MCF 10A (cell line): ENCODE measurements at regions not wholly inside any gene's neighbourhood (a gene's known extent, or its start where the extent isn't known, plus 50 kb on each side); places are given as distances from the start of the nearest gene placed in this dataset.

Source experiments
- BruUV-seq: library from RNA; stranded (reverse); fragments of 400-500 nt; replicated peaks from 2 replicates; lab custom pipeline; 2021; lab: Mats Ljungman, UMichigan
- CTCF ChIA-PET: fragments of 300-600 bp; sonication (Branson Sonifier 250); formaldehyde crosslinking; extraction: SDS; loops from one replicate; lab custom pipeline; 2021; ENCODE audit warnings: antibody characterized with exemption, inconsistent platforms; lab: Yijun Ruan, JAX
- POLR2A ChIA-PET: fragments of 300-600, 350-650 bp; sonication (Branson Sonifier 250); formaldehyde crosslinking; extraction: SDS; loops from one replicate; lab custom pipeline; 2020; ENCODE audit warnings: antibody characterized with exemption, inconsistent platforms; lab: Yijun Ruan, JAX
- DNase-seq: peaks from one replicate; pipeline ENCODE4 v3.0.0-alpha.2; 2018; ENCODE audit not compliant: unreplicated experiment
- H3K27ac Mint-ChIP-seq: one replicate; pipeline ENCODE4 v1.8.0; 2022; ENCODE audit warnings: mild to moderate bottlenecking, low read depth, mixed read lengths; ENCODE audit not compliant: unreplicated experiment
- H3K27me3 Mint-ChIP-seq: one replicate; pipeline ENCODE4 v1.8.0; 2022; ENCODE audit warnings: mixed read lengths; ENCODE audit not compliant: insufficient read depth, unreplicated experiment
- H3K36me3 Mint-ChIP-seq: one replicate; pipeline ENCODE4 v1.8.0; 2022; ENCODE audit warnings: mild to moderate bottlenecking, moderate library complexity, mixed read lengths; ENCODE audit not compliant: insufficient read depth, unreplicated experiment
- H3K4me1 Mint-ChIP-seq: one replicate; pipeline ENCODE4 v1.8.0; 2022; ENCODE audit warnings: mixed read lengths; ENCODE audit not compliant: insufficient read depth, unreplicated experiment
- H3K4me3 Mint-ChIP-seq: one replicate; pipeline ENCODE4 v1.8.0; 2022; ENCODE audit warnings: mild to moderate bottlenecking, moderate library complexity, mixed read lengths; ENCODE audit not compliant: unreplicated experiment
- H3K9me3 Mint-ChIP-seq: one replicate; pipeline ENCODE4 v1.8.0; 2022; ENCODE audit warnings: mixed read lengths; ENCODE audit not compliant: unreplicated experiment
- CTCF ChIP-seq: fragments of 200-600 bp; IDR thresholded peaks from one replicate; pipeline ENCODE4 v1.8.0; 2022; ENCODE audit warnings: antibody characterized with exemption, mild to moderate bottlenecking; ENCODE audit not compliant: unreplicated experiment
- intact Hi-C: fragments of 100-400 bp; cut with micrococcal nuclease; formaldehyde crosslinking; loops from 2 replicates; pipeline ENCODE4 v1.14.1; 2022

DNA sequence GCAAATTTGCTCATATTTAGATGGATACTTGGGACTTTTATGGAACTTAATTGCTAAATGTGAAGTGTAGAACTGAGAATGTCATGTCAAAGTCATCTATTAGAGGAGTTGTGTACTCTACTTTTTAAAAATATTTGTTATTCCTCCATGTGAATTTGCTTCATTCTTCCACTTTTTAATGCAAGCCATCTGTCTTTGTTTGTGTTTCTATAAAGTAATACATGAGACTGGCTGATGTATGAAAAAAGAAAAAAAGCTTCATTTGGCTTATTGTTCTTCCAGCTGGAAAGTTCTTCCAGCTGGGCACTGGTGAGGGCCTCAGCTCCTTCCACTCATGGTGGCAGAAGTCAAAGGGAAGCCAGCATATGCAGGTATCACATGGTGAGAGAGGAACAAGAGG lies 114.6 kb upstream of the GRID2 start:
- H3K9me3 Mint-ChIP-seq = no peaks in the 10 kb centered on the region

DNA sequence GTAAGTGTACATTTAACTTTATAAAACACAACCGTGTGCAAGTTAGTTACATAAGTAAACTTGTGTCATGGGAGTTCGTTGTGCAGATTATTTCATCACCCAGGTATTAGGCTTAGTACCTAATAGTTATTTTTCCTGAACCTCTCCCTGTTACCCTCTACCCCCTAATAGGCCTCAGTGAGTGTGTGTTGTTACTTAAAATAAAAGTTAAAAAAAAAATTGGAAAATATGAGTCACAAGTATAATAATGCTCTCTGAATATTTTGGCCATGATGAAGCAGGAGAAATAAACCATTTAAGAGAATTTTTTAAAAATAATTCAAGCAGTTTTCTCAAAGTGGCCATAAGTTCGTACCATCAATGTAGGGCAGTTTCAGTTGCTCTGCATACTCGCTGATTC lies 105.1 kb upstream of the GRID2 start:
- no TSS peak for BruUV-seq
- DNase-seq = peak; percentile 3
- CTCF ChIA-PET = no interaction called here
- no peak overlapping the region for H3K27ac Mint-ChIP-seq
- H3K4me1 Mint-ChIP-seq = no peaks in the 10 kb centered on the region
- no peak overlapping the region for H3K4me3 Mint-ChIP-seq
- intact Hi-C loops = no loop called here
- H3K9me3 Mint-ChIP-seq = no peaks in the 10 kb centered on the region
- no peaks in the 10 kb centered on the region for H3K27me3 Mint-ChIP-seq
- POLR2A ChIA-PET = interaction anchor here (0.6 kb wide), 1 partner anchor 1049 kb away, joined by 3 read pairs; no protein-coding TSS in a partner anchor
- no peak for TF ChIP-seq CTCF
- H3K36me3 Mint-ChIP-seq = no peaks in the 10 kb centered on the region

More for the DNA sequence above, 114.6 kb upstream of the GRID2 start:
- H3K36me3 Mint-ChIP-seq = no peaks in the 10 kb centered on the region
- no peak overlapping the region for H3K27ac Mint-ChIP-seq
- intact Hi-C loops = no loop called here
- DNase-seq = no peak
- no peaks in the 10 kb centered on the region for H3K4me1 Mint-ChIP-seq
- POLR2A ChIA-PET = no interaction called here
- no peaks in the 10 kb centered on the region for H3K27me3 Mint-ChIP-seq
- BruUV-seq = no TSS peak
- H3K4me3 Mint-ChIP-seq = no peak overlapping the region
- no peak for TF ChIP-seq CTCF
- CTCF ChIA-PET = interaction anchor here (0.7 kb wide), 2 partner anchors 114 to 289 kb away, joined by 3 read pairs; no protein-coding TSS in a partner anchor

- Mint-ChIP-seq H3K4me1 (no peaks in the 10 kb centered on the region), H3K4me3 (no peak overlapping the region), H3K9me3 (no peaks in the 10 kb centered on the region), H3K27me3 (no peaks in the 10 kb centered on the region), H3K27ac (no peak overlapping the region), H3K36me3 (no peaks in the 10 kb centered on the region)
- no peak for DNase-seq
- intact Hi-C loops = no loop called here
- no peak for TF ChIP-seq CTCF
- ChIA-PET POLR2A (no interaction called here), CTCF (no interaction called here)
- no TSS peak for BruUV-seq
These were observed 104.6 kb upstream of the GRID2 start for GRCh38 chr4:92199135-92199534.

DNA sequence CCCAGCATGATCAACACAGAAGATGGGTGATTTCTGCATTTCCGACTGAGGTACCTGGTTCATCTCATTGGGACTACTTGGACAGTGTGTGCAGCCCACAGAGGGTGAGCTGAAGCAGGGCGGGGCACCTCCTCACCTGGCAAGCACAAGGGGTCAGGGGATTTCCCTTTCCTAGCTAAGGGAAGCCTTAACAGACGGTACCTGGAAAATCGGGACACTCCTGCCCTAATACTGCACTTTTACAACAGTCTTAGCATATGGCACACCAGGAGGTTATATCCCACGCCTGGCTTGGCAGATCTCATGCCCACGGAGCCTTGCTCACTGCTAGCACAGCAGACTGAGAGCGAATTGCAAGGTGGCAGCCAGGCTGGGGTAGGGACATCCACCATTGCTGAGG lies 92.9 kb upstream of the GRID2 start:
- no TSS peak for BruUV-seq

More for the DNA sequence above, 92.9 kb upstream of the GRID2 start:
- TF ChIP-seq CTCF = no peak
- Mint-ChIP-seq H3K27ac (no peak overlapping the region), H3K27me3 (no peaks in the 10 kb centered on the region), H3K36me3 (peaks cover 12% of the 10 kb centered on the region), H3K9me3 (no peaks in the 10 kb centered on the region), H3K4me1 (no peaks in the 10 kb centered on the region), H3K4me3 (no peak overlapping the region)
- intact Hi-C loops = no loop called here
- POLR2A ChIA-PET = no interaction called here
- CTCF ChIA-PET = no interaction called here
- no peak for DNase-seq
